Mesendoderm (in vitro differentiated cells): ENCODE measurements at regions not wholly inside any gene's neighbourhood (a gene's known extent, or its start where the extent isn't known, plus 50 kb on each side); places are given as distances from the start of the nearest gene placed in this dataset.

Experiments
- DNase-seq: peaks from one replicate; pipeline ENCODE4 v3.0.0; 2013
- H2AK5ac ChIP-seq: 2 replicates; pipeline ENCODE4 v1.6.1; 2013; ENCODE audit warnings: low read length, inconsistent platforms
- H2BK120ac ChIP-seq: 2 replicates; pipeline ENCODE4 v1.6.1; 2013; ENCODE audit warnings: low read depth, mild to moderate bottlenecking, low read length, moderate library complexity, mixed read lengths
- H2BK15ac ChIP-seq: replicated peaks from 2 replicates; pipeline ENCODE4 v1.6.1; 2013; ENCODE audit warnings: low read depth, mild to moderate bottlenecking, moderate library complexity
- H2BK5ac ChIP-seq: 2 replicates; pipeline ENCODE4 v1.6.1; 2013; ENCODE audit warnings: low read length, inconsistent platforms
- H3K18ac ChIP-seq: 2 replicates; pipeline ENCODE4 v1.6.1; 2013; ENCODE audit warnings: mild to moderate bottlenecking, low read length, mixed read lengths
- H3K23ac ChIP-seq: one replicate; pipeline ENCODE4 v1.6.1; 2013; ENCODE audit warnings: low read length
- H3K27ac ChIP-seq: 2 replicates; pipeline ENCODE4 v1.5.1; 2013; ENCODE audit warnings: low read depth, mild to moderate bottlenecking, inconsistent platforms, low read length, moderate library complexity
- H3K27me3 ChIP-seq: 2 replicates; pipeline ENCODE4 v1.6.1; 2013; ENCODE audit warnings: low read length, control low read depth, mild to moderate bottlenecking, inconsistent platforms; ENCODE audit not compliant: insufficient read depth, poor library complexity
- H3K36me3 ChIP-seq: 2 replicates; pipeline ENCODE4 v1.6.1; 2013; ENCODE audit warnings: low read length, inconsistent platforms; ENCODE audit not compliant: control insufficient read depth, insufficient read depth
- H3K4ac ChIP-seq: one replicate; pipeline ENCODE4 v1.6.1; 2013; ENCODE audit warnings: low read depth, mild to moderate bottlenecking, low read length, moderate library complexity
- H3K4me1 ChIP-seq: 2 replicates; pipeline ENCODE4 v1.6.1; 2013; ENCODE audit warnings: low read depth, low read length, inconsistent platforms; ENCODE audit not compliant: control insufficient read depth
- H3K4me2 ChIP-seq: 2 replicates; pipeline ENCODE4 v1.6.1; 2013; ENCODE audit warnings: low read length
- H3K4me3 ChIP-seq: 2 replicates; pipeline ENCODE4 v1.5.1; 2013; ENCODE audit warnings: mild to moderate bottlenecking, low read length
- H3K56ac ChIP-seq: one replicate; pipeline ENCODE4 v1.6.1; 2013; ENCODE audit warnings: low read length
- H3K79me1 ChIP-seq: 2 replicates; pipeline ENCODE4 v1.6.1; 2013; ENCODE audit warnings: low read length, inconsistent platforms
- H3K79me2 ChIP-seq: 2 replicates; pipeline ENCODE4 v1.6.1; 2013; ENCODE audit warnings: mild to moderate bottlenecking, low read length; ENCODE audit not compliant: control insufficient read depth, insufficient read depth
- H3K9ac ChIP-seq: 2 replicates; pipeline ENCODE4 v1.6.1; 2013; ENCODE audit warnings: low read length, inconsistent platforms
- H4K5ac ChIP-seq: one replicate; pipeline ENCODE4 v1.6.1; 2013; ENCODE audit warnings: low read length
- H4K8ac ChIP-seq: one replicate; pipeline ENCODE4 v1.6.1; 2013; ENCODE audit warnings: low read depth, mild to moderate bottlenecking, control low read depth, low read length, moderate library complexity
- WGBS: extraction: QIAGEN DNeasy Blood & Tissue Kit; methylation state at CpG from one replicate; pipeline ENCODE4 v1.1.7; 2013; ENCODE audit warnings: low lambda C conversion rate, missing lambda C conversion rate; ENCODE audit not compliant: insufficient coverage; ENCODE audit errors: extremely low coverage; 5-methylcytosine and 5-hydroxymethylcytosine counted together

DNA sequence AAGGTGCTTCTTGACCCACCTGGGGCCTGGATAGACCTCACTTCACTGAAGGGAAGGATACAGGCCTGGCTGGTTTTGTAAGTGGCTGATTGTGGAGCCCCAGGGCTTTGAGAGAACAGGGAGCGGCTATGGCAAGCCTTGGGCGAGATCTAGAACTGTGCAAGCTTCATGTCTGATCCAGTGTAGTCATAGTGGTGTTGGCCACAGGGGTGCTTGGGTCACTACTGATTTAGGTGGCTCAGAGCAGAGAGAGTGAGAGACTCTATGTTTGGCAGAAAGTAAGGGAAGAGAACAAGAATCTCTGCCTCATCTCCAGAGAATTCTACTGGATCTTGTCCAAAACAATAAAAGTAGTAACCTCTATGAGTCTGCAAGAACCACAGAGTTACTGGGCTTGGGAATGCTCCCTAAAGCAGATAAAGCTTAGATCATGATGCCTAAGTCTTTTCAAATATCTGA lies 394.2 kb upstream of the EPHA3 start:
- Histone ChIP-seq H4K8ac (no peak overlapping the region), H3K27me3 (no peaks in the 10 kb centered on the region), H3K56ac (no peak overlapping the region), H3K79me1 (no peaks in the 10 kb centered on the region), H3K18ac (no peak overlapping the region), H3K4me1 (no peaks in the 10 kb centered on the region), H2BK120ac (no peak overlapping the region), H2BK15ac (no peak overlapping the region), H3K4me3 (no peak overlapping the region), H3K9ac (no peak overlapping the region), H2AK5ac (no peak overlapping the region), H4K5ac (no peak overlapping the region), H3K27ac (no peak overlapping the region), H3K4ac (no peak overlapping the region), H3K36me3 (no peaks in the 10 kb centered on the region), H2BK5ac (no peak overlapping the region), H3K4me2 (no peak overlapping the region), H3K79me2 (no peaks in the 10 kb centered on the region), H3K23ac (no peak overlapping the region)
- no CpG with 5 or more reads among the region's 2 CpGs for WGBS
- no peak for DNase-seq

- H4K5ac ChIP-seq = no peak overlapping the region
- no peak overlapping the region for H3K9ac ChIP-seq
- no peak overlapping the region for H4K8ac ChIP-seq
- no peak overlapping the region for H2BK120ac ChIP-seq
- no peak overlapping the region for H3K23ac ChIP-seq
- no peaks in the 10 kb centered on the region for H3K79me1 ChIP-seq
- H3K27ac ChIP-seq = no peak overlapping the region
- H3K79me2 ChIP-seq = no peaks in the 10 kb centered on the region
- H2BK5ac ChIP-seq = no peak overlapping the region
- H3K36me3 ChIP-seq = no peaks in the 10 kb centered on the region
- no peaks in the 10 kb centered on the region for H3K4me1 ChIP-seq
- no peak overlapping the region for H2BK15ac ChIP-seq
- no CpG with 5 or more reads among the region's 2 CpGs for WGBS
- H3K18ac ChIP-seq = no peak overlapping the region
- no peak overlapping the region for H3K4me3 ChIP-seq
- no peak overlapping the region for H3K56ac ChIP-seq
- no peaks in the 10 kb centered on the region for H3K27me3 ChIP-seq
- no peak overlapping the region for H3K4ac ChIP-seq
- H2AK5ac ChIP-seq = no peak overlapping the region
- no peak for DNase-seq
- H3K4me2 ChIP-seq = no peak overlapping the region
These were observed 381.8 kb upstream of the EPHA3 start for GRCh38 chr3:88725440-88726165.

DNA sequence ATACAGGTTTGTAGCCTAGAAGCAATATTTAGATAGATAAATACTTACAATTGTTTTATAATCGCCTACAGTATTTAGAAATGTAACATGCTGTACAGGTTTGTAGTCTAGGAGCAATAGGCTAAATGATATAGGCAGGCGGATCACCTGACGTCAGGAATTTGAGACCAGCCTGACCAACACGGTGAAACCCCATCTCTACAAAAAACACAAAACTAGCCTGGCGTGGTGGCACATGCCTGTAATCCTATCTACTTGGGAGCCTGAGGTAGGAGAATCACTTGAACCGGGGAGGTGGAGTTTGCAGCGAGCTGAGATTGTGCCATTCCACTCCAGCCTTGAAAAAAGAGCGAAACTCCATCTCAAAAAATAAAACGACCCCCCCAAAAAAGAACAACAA lies 375.2 kb upstream of the EPHA3 start:
- Histone ChIP-seq H3K9ac (no peak overlapping the region), H3K4ac (no peak overlapping the region), H3K18ac (no peak overlapping the region), H3K79me2 (no peaks in the 10 kb centered on the region), H2BK15ac (no peak overlapping the region), H3K27me3 (no peaks in the 10 kb centered on the region), H2BK5ac (no peak overlapping the region), H2AK5ac (no peak overlapping the region), H3K4me2 (no peak overlapping the region), H2BK120ac (no peak overlapping the region), H3K23ac (no peak overlapping the region), H3K36me3 (no peaks in the 10 kb centered on the region), H4K5ac (no peak overlapping the region), H4K8ac (no peak overlapping the region), H3K4me3 (no peak overlapping the region), H3K4me1 (no peaks in the 10 kb centered on the region), H3K79me1 (no peaks in the 10 kb centered on the region), H3K56ac (no peak overlapping the region), H3K27ac (no peak overlapping the region)
- no peak for DNase-seq
- WGBS = no CpG with 5 or more reads among the region's 9 CpGs

DNA sequence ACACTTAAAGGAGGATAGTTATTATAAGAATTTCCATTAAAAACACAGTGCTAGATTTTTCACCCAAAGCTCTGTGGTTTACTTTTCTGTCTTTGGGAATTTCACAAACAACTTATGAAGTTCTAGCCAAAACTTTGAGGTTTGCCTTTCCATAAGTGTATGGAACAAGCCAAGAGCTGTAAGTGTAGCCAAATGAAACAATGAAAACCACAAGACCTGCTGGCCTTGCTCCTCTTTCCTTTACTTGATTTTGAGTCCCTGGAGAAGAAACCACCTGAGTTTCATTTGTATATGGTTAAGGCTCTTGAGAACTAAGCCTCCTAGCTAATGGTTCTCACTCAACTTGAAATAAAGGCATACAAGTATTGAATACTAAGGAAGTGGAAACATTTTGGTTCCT lies 365.3 kb upstream of the EPHA3 start:
- Histone ChIP-seq H2BK120ac (no peak overlapping the region), H3K18ac (no peak overlapping the region), H2BK5ac (no peak overlapping the region), H3K4me2 (no peak overlapping the region), H3K9ac (no peak overlapping the region), H3K36me3 (no peaks in the 10 kb centered on the region), H3K4ac (no peak overlapping the region), H3K79me2 (no peaks in the 10 kb centered on the region), H3K4me3 (no peak overlapping the region), H2BK15ac (no peak overlapping the region), H3K23ac (no peak overlapping the region), H4K5ac (no peak overlapping the region), H3K56ac (no peak overlapping the region), H4K8ac (no peak overlapping the region), H2AK5ac (no peak overlapping the region), H3K27me3 (no peaks in the 10 kb centered on the region), H3K27ac (no peak overlapping the region), H3K4me1 (no peaks in the 10 kb centered on the region), H3K79me1 (no peaks in the 10 kb centered on the region)
- DNase-seq = no peak

GRCh38 chr3:88742674-88743507 lies 364.5 kb upstream of the EPHA3 start:
- no peak overlapping the region for H3K4me2 ChIP-seq
- no peak overlapping the region for H3K9ac ChIP-seq
- no peaks in the 10 kb centered on the region for H3K79me1 ChIP-seq
- H3K4ac ChIP-seq = no peak overlapping the region
- H3K4me3 ChIP-seq = no peak overlapping the region
- H2AK5ac ChIP-seq = no peak overlapping the region
- H3K36me3 ChIP-seq = no peaks in the 10 kb centered on the region
- no peak overlapping the region for H3K18ac ChIP-seq
- H3K79me2 ChIP-seq = no peaks in the 10 kb centered on the region
- no peak overlapping the region for H4K8ac ChIP-seq
- H4K5ac ChIP-seq = no peak overlapping the region
- no peak overlapping the region for H2BK15ac ChIP-seq
- H3K27ac ChIP-seq = no peak overlapping the region
- H3K23ac ChIP-seq = no peak overlapping the region
- H3K27me3 ChIP-seq = no peaks in the 10 kb centered on the region
- DNase-seq = no peak
- H3K56ac ChIP-seq = no peak overlapping the region
- no peak overlapping the region for H2BK120ac ChIP-seq
- no peak overlapping the region for H2BK5ac ChIP-seq
- no peaks in the 10 kb centered on the region for H3K4me1 ChIP-seq
